DMS53 treated with DMSO at 0.1 percent for 48 hours (cell line): ENCODE measurements at regions not wholly inside any gene's neighbourhood (a gene's known extent, or its start where the extent isn't known, plus 50 kb on each side); places are given as distances from the start of the nearest gene placed in this dataset.
"Not testable (repeated sequence)": the region's sequence is repeated elsewhere in the genome, so short reads cannot be mapped to it uniquely, and the experiment has no call there.

Experiments used
- DNase-seq: peaks from one replicate; lab custom pipeline; 2025; ENCODE audit not compliant: unreplicated experiment; lab: John Stamatoyannopoulos, UW

DNA sequence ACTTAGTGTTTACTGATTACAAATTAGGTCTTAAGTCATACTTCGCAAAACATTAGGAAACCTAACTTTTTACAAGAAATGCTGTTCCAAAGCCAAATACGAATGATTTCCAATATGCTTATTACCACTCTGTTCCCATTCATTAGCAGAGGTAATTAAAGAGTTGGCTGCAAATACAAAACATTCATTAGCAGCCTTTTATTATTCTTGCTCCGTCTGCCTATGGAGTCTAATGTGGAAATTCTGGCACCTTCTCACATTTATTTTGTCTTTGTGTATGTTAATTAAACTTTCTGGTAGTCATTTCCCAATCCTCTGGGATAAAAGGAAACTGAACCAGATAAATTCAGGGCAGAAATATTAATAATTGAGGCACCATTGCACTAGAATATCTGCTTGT, 689.0 kb downstream of the PLOD2 start:
- DNase-seq, result no peak

DNA sequence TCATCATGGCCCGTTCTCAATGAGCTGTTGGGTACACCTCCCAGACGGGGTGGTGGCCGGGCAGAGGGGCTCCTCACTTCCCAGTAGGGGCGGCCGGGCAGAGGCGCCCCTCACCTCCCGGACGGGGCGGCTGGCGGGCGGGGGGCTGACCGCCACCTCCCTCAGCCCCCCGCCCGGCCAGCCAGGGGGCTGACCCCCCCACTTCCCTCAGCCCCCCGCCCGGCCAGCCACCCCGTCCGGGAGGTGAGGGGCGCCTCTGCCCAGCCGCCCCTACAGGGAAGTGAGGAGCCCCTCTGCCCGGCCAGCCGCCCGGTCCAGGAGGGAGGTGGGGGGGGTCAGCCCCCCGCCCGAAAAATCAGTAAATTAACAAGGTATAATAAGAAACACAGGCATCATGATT, 678.2 kb downstream of the PLOD2 start:
- DNase-seq, result not testable (repeated sequence)

DNA sequence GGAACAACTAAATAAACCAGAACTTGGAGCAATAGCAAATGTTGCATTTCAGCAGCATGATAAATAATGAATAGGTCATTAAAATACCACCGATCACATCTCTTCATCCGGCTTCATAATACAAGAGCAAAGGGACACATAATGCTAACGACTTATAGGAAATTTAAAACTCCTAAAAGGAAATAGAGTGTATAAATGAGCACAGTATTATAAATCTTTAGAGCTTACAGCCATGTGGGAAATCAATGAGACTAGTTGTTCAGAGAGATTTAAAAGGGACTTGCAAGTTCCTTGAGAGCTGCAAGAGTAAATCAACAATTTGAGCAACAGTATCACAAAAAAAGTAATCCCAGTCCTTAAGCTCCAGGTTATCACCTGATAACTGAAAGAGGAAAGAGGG, 677.0 kb downstream of the PLOD2 start:
- no peak for DNase-seq

DNA sequence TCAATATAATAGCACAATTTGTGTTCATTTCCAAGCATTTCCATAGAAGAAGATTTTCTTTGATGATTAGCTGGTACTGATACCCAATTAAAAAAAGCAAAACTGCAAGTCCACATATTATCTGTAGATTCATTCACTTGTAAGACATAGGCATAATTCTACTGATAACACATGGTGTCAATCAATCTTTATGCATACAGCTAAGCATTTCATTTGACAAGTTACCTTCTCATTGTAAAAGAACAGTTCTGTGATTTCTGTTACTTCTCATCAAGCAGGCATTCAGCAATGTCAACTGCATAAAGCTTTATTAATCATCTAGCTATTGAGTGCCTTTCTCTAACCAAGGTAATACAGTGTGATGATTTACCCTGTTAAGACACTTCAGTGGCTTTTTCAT, 672.0 kb downstream of the PLOD2 start:
- no peak for DNase-seq

DNA sequence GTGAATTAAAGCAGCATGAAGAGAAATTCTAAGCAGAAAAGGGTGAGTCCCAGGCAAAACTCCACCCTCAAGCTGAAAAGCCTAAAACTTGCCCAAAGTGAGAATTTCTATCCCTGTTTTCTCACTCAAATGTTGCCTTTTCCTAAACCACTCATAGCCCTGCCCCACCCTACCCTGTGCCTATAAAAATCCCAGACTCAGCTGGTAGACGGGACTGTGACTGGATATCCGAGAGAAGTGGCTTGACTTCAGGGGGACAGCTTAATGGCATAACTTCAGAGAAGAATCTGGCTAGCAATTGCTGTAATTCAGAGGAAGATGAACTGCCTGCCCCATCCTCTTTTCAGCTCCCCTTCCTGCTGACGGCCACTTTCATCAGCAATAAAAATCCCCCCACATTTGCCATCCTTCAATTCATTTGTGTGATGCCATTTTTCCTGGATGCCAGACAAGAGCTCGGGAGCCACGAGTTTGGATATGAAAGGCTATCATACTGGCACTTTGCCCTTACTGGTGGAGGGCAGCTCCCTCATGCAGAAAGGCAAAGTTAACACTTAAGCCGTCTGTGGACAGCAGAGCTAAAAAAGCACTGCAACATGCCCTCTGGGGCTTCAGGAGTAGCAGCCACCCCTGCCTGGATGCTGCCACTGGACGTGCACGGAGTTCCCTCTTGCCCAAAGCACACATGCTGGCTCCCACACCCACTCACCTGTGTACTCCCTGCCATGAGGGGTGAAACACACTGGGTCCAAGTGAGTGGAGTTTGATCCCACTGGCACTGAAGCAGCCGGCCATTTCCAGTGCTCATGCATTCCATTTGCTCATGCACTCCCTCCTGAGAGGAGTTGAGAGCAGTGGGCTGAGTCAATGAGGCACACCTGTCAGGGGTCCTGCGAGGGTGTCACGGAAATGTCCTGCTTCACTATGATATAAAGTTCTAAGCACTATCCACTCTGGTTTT, 670.6 kb downstream of the PLOD2 start:
- no peak for DNase-seq

DNA sequence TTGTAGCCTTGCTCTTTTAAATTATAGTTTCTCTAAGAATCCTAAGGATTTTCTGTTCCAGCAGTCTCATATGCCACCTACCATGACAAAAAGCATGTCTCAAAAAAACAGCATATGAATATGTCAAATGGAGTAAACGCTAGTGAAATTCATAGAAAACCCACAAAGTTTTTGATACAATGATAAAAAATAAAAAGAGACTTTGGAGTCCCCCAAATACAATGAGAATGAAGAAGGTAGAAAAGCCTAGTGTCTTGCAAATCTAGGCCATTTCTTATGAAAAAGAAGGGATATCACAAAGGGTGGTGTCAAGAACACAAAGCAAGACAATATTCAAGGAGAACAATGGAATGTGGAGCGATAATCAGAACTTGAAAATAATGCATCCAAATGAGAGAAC, 668.5 kb downstream of the PLOD2 start:
- no peak for DNase-seq

DNA sequence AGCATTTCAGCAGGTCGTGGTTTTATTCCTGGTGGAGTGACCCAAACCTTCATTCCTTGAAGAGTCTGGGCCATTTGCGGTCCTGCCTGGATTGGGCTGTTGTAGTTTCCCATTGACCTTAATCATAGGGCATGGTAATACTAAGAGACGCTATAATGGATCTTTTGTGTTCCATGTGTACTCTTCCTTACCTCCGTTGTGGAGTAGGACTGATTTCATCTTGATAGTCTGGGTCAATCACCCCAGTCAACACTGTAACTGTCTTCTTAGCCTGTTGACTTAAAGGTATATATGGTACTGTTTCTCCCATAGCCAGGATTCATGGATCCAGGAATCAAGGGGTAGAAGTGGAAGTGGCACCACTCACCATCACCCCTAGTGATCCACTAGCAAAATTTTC, 643.6 kb downstream of the PLOD2 start:
- not testable (repeated sequence) for DNase-seq

DNA sequence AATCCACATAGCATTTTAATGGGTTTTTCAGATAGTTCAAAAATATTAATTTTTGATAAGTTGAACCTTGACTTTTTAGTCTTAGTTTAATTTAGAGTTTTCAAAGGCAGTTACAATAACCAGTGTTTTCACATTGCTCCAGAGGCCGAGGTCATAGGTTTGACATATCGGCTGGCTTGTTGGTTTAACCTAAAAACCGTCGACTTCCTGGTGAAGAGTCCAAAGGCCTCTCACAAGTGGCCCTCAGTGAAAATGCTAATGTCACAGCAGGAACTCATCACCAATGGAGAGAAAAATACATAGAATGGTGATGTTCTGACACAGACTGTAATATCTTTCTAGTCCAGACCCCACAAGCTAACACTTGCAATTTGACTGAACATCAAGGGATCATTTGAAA, 642.3 kb downstream of the PLOD2 start:
- DNase-seq, result peak; percentile 82

DNA sequence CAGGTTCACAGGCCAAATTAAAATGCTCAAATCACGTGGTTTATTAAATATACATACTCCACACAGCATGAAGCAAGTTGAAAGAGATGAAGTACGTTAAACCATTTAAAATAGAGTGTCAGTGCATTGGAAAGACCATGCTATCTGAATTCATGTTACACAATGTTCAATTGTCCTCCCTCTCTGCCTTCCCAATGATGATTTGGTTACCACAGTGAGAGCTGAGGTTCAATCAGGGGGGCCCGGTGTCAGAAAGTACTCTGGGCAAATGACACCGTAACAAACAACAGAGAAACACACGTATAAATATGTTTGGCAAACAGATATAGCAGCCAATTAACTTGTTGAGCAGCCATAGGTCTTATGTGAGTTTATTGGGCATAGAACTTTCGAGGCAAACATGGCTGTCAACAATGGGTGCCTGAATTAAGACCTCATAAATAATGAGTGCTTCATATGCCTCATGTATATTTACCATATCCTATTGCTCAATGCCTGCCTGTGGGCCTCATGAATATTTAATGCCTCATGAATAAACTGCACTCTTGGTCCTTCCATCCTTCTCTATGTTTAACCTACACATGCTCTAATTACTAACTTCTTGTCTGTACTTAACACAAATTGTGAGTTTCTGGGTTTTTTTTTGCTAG, 641.5 kb downstream of the PLOD2 start:
- no peak for DNase-seq

DNA sequence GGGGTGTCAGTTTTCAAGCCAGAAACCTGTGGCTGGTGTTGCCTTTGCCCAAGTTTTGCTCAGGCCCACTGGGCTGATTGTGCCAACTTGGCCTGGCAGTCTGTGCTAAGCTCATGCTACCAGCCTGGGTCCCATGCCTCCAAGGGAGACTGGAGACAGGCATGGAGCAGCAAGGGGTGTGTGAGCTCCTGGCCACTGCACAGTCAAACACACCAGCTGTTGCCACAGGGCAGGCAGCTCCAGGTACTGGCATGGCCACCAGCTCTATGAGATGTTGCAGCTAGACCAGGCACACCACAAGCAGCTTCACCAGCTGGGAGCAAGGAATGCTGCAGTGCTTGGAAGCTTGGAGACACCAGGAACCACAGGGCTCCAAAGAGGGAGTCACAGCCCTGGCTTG, 638.8 kb downstream of the PLOD2 start:
- DNase-seq, result no peak

DNA sequence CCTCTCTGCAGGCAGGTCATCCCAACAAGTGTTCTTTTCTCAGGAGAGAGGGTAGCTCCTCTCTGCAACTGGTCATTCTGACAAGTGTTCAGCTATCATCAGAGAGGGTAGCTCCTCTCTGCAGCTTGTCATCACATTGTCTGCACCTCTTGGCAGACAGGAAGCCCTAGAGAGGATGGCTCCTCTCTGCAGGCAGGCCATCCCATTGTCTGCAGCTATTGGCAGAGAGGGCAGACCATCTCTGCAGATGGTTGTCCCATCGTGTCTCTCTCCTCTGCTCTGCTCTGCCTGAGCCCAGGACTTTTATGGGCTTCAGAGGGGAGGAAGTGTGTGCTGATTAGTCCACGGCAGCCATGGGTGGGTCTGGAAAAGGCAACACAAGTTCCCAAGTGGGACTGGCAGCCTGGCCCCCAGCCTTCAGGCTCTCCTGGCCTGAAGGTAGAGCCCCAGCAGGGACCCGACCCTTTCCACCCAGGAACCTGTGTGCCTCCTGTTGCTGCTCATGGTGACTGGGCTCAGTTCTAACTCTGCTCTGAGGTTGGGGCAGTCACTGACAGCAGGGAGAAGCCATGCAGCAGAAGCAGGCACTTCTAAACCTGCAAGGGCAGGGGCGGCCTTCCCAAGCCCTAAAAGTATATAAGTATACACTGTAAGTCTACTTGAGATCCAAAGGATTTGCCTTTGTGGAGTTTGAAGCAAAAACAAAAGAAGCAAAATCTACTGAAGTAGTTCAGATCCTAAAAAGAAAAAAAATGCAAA, 637.9 kb downstream of the PLOD2 start:
- DNase-seq, result no peak

DNA sequence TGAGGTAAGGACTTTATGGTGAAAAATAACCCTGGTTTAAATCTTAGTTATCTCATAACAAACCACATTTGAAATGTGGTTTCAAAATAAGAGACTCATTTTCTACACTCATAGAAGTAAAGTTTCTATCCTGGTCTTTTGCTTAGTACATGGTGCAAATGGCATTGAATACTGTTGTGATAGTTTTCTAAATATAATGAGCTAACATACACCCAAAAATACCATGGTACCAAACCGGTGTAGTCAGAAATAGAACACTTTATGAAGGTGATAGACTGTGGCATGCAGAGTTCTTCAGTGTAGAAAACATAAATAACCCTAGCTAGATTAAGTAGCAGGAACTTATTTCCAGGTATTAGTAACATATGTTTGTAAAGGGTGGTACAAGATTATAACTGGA, 629.4 kb downstream of the PLOD2 start:
- DNase-seq, result no peak

DNA sequence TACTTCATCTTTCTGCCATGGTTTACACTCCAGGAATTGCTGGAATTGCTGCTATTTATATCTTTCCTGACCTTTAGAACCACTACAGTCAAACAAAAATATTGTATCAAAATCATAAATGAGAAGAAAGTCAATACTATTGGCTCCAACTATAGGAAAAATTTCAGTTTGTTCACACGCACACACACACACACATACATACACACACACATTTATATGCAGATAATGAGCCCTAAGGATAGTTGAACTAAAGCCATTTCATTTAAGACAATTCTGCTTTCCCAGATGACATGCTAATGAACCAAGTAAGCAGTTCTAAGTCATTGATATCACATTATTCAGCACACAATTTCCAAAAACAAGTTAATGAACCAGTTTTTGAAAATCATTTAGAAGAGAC, 627.3 kb downstream of the PLOD2 start:
- no peak for DNase-seq

DNA sequence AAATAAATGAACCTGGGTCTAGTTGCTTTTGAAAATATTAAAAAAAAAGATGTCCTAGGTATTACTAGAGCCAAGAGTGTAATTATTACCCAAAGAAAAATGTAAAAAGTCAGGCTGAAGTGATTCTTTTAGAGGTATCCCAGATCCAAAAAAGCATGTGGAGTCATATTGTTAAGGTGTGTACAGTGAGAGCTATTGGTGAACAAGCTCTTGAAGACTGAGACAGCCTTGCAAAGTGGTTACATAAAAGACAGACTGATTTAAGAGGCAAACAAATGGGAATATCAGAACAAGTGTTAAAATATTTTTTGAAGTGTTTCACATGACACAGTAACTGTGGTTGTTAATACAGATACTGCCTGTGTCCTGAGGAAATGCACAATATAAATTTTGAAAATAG, 624.5 kb downstream of the PLOD2 start:
- DNase-seq, result no peak

DNA sequence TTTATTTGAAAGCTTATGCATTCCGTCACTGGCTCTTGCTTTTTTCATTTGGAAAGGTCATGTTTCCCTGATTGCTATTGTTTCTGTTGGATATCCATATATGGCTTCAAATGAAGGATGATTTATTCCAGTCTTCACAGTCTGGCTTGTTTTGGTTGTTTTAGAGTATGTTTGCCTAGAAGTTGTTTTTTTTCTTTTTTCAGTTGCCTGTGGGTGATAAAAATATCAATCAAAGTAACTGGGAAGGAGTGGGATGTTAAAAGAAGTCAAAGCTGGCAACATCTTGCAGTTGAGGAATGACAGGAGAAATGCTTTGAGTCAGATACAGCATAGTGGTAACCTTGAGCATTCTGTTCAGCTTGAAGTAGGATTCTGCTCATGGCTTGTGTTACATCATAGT, 610.5 kb downstream of the PLOD2 start:
- DNase-seq, result no peak

DNA sequence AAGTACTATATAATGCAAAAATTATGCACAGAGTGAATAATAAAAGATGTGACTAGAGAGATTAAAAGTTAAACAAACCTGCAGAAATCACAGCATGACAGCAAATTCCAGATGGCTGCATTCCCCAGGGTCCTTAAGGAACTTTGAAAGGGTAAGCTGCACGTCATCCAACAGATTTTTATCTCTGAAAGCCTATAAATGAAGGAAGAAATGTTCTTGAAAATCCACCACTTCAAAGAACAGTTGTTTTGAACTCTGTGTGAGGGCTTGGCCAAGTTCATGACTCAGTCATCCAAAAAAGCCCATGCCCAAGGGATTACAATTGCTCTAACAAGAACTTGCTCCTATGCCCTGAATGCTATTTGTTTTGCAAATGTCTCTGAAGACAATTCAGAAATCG, 603.6 kb downstream of the PLOD2 start:
- no peak for DNase-seq

DNA sequence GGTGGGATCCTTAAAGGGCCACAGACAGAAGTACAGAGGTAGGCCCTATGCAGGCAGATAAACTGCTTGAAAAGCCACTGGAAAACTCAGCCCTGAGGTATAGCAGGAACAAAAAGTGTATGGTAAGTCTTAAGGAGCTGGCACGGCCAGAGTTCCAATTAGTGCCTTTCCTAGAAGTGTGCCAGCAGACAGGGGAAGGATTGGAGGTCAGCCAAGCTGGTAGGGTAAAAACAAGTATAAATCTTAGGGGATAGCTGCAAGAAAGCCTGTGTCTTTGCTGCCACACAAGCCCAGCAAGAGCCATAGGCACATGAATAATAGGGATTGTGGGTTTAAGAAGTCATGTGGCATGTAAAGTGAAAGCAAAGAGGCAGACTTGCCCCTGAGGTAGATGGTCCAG, 582.5 kb downstream of the PLOD2 start:
- no peak for DNase-seq

DNA sequence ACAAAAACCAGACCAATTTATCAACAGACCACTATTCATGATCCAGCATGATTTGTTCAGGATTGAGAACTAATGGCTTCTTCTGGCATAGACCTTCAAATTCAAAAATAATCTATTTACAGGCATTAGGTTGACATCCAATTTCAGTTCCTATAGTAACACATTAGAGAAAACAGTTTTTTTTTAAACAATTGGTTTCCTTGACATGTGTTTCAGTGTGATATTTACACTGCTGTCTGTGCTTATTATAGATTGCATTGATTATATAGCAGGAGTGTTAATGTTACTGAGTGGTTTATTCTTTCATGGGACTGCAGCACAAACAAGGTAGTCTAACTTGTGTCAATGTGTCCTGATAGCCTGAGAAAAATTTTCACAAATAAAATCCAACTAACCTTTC, 579.3 kb downstream of the PLOD2 start:
- DNase-seq, result no peak

DNA sequence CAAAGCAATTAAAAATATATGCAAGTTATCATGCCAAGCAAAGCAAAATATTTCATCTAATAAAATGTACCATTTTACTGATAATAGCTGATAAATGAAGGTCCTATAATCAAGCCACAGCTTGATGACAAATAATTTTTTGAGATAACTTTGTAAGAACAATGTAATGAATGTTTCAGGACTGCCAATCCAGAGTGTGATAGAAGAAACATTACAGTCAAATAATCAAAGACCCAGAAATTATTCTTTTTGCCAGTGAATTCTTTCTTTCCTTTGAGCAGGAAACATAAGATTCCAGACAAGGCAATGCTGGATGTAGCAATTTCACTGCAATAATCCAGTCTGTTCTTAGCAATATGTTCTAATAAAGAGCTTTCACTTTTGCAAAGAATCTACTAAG, 556.1 kb downstream of the PLOD2 start:
- no peak for DNase-seq

DNA sequence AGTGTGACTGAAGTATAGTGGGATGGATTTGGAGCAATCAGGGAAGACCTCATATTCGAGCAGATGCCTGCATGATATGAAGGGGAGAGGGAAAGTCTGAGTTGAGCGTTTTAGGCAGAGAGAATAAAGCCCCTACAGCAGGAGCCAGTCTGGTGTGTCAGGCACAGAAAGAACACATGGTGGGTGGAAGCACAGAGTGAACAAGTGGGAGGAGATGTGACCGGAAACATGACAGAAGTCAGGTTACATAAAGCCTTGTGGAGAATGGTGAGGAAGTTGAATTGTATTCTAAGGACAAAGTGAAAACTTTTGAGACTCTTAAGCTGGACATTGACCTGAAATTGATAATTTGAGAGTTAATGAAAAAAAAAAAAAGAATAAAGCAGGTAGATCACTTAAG, 541.0 kb downstream of the PLOD2 start:
- no peak for DNase-seq

DNA sequence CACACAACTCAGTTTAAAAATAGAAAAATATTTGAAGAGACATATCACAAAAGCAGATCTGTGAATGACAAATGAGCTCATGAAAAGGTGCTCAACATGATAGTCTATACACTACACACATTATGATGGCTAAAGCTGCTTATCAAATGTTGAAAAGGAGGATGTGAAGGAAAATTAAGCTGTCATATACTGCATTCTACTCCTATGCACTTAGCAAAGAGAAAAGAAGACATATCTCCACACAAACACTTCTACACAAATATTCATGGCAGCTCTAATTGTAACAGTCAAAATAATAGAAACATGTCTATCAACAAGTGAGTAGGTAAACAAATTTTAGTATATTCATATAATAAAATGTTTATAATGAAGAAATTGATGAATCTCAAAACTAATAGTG, 540.5 kb downstream of the PLOD2 start:
- no peak for DNase-seq

DNA sequence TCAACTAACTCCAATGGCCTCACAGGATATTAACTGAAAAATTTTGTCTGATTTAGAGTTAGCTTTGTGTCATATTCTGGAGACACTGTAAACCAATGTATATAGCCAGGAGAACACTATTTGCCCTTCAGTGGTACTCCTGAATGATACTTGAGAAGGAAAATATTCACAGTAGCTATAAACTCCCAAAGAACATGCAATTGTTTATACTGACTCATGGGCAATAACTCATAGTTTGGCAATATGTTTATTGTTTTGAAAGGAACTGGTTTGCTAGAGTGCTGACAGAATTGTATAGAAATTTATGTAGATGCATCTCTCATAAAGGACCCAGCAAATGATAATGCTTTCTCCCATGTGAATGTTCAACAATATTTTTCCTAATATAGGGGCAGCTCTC, 537.6 kb downstream of the PLOD2 start:
- no peak for DNase-seq
